Activated CD4-positive, alpha-beta T cell treated with anti-CD3 and anti-CD28 coated beads, Interleukin-2, amount 50 U/mL, for 1 hour (primary cell): ENCODE measurements at regions not wholly inside any gene's neighbourhood (a gene's known extent, or its start where the extent isn't known, plus 50 kb on each side); places are given as distances from the start of the nearest gene placed in this dataset.

Experiments
- DNase-seq: peaks from one replicate; pipeline ENCODE4 v3.0.0-alpha.2; 2020

DNA sequence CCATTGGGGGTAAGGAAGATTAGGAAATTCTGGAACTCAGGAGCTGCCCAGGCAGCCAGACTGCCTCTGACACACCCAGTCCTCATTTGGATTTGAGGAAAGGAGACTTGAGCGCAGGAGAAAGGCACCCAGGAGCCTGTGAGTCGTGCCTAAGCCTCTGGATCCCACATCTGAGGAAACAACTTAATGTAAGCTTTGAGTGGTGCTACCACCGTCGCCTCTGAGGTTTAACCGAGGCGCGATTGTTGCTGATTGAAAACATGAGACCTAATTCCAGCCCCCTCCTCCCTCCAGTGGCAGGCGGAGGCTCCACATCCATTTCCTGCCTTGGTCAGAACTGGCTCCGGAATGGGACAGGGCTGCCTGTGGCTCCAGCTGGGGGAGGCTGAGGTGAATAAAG is 176.7 kb upstream of the PKDCC start:
- DNase-seq: no peak

DNA sequence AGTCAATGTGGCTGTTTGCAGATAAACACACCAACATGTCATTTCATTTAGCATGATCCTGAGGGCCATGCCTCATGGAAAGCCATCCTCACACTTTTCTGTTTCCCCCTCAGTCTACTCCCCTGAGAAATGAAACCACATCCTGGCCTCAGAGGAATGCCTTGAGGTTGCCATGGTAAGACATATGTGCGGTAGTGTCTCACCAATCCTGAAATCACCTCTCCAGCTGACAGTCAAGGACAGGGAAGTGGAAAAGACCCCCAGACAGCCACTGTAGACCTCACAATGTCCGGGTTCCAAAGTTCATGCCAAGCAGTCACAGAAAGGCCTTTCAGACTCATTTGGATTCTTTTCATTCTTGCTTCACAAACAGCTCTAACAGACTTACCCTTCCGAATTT is 175.2 kb upstream of the PKDCC start:
- DNase-seq: no peak

DNA sequence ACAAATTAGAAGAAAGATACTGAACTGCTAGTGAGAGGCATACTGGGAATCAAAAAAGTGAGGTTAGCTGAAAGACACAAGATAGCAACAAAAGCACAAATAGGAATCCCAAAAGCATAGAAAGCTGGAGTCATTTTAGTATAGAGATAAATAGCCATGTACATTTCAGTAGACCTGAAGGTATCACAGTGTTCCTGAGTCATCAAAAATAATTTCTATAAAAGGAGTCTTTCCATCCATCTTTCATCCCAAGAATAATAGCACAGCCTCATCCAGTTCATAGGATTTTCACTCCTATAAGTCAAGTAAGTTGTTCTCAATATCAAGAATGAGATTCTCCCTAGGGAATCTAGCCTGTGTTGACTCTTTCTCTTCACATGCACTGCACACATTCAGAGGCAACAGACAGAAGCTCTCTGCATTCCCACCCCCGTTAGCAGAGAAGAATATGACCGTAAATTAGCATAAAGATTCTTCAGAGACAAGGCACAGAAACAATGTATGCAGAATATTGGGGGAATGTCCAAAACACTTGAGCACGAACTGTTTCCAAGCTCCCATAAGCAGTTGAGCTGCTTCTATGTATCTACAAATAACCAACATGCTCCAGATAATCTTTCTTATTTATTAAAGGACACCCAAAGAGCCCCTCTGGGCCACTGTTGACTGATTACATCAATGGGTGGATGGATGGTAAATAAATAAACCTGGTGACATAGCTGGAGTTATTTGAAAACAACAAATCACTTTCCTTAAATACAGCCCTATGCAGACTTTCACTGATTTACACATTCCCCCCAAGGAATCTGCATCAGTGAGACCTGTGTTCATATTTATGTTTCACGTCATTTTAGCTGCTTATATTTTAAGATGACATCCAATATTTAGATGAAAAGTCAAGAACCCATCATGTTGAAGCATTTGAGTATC is 174.5 kb upstream of the PKDCC start:
- DNase-seq: no peak

DNA sequence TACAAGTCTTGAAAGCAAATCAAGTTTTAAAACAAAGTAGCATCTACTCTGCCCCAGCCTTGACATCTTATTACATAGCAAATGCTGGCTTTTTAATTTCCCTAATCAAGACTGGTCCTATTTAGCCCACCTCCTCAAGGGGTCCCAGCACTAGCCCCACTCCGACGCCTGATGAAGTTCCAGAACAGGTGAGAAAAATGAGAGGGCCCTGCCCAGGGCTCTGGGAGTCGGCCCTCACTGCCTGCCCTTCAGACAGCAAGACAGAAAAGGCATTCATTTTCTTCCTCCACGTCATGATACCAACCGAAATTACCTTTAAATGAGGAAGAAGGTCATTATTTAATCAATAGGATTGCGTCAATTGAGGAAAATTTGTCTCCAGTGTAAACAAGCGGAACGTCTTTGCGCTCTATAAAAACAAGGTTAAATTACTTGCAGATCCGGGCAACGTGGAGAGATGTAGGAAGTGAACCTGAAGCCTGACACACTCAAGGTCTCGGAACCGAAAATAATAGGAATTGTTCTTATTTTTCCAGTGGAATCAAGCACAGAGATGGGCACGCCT is 170.6 kb upstream of the PKDCC start:
- DNase-seq: no peak

DNA sequence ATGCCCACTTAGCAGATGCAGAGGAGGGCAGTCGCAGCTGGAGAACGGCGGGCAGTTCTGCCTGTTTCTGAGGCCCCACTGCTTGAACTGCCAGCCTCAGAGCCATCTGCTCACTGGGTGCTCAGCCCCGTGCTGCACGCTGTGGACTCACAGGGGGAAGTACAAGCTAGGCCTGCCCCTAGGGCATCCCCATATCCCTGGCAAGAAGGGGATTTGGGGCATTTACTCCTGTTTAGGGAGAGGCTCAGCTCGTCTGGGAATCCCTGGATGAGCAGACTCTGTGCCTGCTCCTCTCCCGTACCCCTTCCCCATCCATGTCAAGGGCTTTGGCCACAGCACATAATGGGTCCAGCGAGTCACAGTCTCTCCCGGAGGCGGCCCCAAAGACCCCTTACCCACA is 169.8 kb upstream of the PKDCC start:
- DNase-seq: no peak

DNA sequence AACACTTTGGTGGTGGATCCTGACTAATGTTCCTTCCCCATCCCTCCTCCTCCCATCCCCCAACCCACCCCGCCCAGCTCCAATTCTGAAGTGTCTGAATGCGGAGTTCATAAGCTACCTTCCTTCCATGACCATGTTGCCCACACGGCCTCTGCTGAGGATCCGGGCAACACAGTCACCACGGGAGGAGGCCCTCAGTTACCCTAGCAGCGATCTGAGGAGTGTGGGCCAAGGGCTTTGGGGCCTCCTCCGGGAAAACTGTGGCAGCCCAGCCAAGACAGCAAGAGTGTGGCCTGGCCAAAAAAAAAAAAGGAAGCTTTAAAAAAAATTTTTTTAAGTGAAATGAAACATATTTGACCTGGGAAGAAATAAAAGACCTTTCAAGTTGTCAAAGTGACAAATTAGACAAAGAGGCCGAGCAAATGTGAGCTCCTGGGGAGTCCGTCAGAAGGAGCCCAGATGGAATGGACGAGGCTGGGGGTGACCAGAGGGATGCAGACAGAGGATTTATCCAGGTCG is 169.0 kb upstream of the PKDCC start:
- no peak for DNase-seq

DNA sequence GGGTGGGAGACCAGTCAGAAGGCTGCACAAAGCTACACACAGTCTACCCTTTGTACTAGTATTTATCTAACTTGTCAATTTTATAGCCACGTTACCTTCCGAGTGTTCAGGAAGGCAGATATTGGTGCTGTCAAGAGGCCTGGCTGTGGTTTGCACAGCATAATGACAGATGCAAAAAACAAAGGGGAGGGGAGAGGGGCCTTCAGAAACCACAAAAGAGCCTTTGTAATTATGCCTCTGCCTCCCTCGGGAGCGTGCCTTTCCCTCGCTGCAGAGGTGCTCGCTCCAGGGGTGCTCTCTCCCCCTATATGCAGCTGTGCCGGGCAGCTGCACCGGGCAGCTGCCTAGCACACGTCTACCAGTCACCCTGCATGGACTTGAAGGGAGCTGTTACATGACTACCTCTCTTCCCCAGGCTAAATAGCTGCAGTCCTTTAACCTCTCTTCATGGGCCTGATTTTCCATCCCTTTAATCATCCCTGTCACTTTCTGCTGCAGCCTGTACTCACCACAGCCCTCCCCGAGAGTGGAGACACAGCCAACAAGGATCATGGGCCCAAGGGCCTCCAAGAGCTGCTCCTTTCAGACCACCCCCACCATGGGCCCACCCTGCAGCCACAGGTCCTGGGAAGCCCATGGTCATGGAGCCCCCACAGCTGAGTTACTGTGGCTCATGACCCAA is 168.4 kb upstream of the PKDCC start:
- DNase-seq: no peak

DNA sequence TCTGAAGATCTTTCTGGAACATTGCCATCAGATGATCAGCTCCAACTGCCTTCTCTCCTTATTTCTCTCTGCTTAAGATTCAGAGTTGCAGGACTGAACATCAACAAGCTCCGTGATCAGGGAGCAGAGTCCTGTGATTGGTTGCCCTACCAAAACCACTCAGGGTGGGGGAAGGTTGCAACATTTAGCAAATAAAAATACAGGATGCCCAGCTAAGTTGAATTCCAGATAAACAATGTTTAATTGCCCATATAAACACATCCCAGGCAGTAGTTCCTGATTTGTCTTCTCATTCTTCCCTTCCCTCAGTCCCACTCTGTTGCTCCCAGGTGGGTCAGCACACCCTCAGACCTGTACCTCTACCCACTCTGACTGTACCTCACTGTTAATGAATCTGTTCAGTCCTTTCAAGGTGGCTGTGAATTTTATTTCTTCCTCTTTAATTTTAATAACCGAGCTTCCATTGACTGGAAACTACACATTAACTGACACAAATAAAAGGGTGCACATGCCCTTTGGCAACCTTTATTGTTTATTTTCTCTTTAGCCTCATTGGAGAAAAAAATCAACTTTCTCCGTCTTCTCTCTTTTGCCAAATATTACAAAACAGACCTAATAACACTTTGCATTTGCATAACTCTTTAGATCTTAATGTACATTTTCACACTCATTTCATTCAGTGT is 167.1 kb upstream of the PKDCC start:
- no peak for DNase-seq

DNA sequence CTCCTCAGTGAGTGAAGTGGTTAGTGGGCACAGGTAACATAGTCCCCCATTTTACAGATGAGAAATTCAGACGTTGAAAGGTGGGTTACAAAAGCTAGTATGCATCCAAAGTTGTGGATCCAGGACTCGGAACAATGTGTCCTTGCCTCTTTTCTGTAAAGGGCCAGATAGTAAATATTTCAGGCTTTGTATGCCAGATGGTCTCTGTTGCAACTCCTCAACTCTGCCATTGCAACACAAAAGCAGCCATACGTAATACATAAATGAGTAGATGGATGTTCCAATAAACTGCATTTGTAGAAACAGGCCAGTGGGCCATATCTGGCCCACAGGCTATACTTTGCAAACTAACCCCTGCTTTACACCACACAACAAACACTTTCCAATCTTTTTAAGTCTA is 166.6 kb upstream of the PKDCC start:
- no peak for DNase-seq

DNA sequence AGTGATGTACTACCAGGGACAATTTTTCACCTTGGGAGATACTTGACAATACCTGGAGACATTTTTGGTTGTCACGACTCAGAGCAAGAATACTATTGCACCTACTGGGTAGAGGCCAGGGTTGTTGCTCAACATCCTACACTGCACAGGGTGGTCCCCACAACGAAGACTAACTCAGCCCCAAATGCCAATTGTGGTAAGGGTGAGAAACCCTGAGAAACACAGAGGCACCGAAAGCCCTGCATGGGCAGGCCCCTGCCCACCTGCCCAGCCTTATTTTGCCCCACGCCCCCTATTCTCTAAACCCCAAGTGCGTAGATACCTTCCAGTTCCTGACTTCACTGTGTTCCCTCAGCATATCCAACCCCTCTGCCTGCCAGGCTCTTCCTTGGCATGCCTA is 163.1 kb upstream of the PKDCC start:
- DNase-seq: no peak

DNA sequence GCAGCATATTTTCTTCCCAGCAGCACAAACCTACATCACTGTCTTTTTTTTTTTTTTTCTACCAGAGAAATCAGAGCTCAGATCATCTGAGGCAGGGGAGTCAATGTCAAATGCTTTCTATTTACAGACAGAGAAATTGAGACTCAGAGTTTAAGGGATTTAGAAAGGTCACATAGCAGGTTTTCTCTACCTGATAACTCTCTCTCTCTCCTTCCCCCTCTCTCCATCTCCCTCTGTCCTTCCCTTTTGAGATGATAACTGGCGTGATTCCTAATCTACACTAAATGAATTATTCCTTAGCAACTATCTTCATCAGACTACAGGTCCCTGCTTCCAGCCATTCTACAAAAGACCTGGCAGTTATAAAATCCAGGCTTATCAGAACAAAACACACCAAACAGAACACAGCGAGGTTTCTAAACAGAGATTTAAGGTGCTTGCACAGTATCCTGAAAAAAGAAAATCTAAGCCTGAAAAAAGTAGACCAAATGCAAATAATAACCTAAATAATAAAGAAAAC is 161.6 kb upstream of the PKDCC start:
- DNase-seq: no peak

DNA sequence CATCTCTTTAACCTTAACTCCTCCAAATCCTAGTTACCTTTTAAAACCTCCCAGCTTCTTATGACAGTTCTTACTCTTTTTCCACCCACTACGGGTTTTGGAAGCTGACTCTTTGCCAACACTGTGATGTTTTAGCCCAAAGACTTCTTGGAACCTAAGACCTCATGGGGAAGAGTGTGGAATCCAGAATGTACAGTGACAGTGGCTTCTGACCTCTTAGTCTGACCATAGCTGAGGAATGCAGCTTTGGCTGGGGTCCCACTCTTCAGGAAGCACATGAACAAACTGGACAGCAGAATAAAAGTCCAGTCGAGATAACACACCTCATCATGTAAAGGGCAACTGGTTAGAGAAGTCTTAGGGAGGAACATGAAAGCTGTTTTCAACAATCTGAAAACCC is 161.1 kb upstream of the PKDCC start:
- DNase-seq: no peak

DNA sequence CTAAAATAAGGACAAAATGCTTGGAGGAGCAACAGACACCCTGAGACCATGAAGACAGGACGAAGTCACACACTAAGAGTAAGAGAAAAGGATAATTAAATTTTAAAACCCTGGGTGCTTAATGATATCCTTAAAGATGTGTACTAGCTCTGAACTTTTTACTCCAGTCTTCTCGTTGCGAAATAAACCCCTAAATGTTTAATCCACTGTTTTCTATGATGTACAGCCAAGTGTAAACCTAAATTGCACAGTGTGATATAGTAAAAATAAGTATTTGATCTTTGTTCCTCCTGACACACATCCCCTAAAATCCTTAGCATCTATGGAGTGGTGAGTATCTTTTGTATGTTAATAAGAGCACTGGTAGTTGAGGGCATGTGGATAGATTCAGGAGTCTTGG is 157.5 kb upstream of the PKDCC start:
- no peak for DNase-seq

DNA sequence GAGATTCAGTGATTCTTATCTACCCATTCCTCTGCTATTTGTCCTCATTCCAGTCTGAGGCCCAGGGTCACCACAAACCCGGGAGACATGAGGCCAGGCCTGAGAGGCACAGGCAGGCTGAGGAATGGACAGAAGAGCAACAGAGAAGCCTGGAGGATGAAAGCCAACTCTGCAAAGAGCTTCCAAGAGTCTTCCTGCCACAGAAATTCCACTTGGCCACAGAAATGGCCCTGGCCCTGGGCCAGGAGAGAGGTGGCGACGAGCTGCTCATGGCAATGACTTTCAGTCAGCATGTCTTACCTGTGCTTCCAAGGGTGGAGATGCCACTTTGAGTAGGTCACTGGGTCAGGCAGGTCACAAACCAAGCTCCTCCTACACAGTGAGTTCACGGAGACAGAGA is 155.3 kb upstream of the PKDCC start:
- DNase-seq: no peak

DNA sequence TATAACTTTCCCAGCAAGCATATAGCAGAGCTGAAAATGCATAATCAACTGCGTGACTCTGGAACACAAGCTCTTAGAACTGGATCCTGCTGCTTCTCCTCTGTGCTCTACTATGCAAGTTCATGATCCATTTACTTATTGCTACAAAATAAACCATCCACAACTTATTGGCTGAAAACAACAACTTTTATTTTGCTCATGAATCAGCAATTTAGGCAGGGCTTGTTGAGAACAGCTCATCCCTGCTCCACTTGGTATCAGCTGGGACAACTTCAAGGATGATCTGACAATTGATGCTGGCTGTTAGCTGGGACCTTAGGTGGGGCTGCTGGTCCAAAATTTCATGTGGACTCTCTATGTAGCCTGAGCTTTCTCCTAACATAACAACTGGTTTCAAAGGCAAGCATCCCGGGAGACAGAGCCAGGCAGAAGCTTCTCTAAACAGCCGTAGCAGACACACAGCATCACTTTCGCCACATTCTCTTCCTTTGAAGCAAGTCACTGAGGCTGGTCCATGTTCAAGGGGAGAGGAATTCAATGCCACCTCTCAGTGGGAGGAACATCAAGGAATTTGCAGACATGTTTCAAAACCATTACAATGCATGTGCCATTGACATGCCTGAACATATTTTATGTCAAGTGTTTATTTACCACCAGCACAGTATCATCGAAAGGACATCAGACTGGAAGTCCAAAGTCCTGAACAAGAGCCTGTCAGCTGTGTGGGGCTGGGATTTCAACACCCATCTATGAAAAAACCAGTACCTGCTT is 153.1 kb upstream of the PKDCC start:
- no peak for DNase-seq

DNA sequence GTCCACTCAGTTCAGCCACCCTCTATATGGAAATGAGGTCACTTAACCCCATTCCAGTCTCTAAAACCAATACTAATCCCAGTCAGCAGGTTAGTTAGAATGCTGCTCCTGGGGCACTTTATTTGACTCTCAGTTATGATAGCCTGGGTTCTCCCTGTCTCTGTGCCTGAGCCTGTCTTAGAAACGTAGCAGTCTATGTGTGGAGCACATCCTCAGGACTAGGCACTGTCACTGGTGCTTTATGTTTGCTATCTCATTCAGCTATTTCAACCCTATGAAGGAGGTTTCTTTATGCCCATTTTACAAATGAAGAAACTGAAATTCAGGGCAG is 152.5 kb upstream of the PKDCC start:
- DNase-seq: no peak

DNA sequence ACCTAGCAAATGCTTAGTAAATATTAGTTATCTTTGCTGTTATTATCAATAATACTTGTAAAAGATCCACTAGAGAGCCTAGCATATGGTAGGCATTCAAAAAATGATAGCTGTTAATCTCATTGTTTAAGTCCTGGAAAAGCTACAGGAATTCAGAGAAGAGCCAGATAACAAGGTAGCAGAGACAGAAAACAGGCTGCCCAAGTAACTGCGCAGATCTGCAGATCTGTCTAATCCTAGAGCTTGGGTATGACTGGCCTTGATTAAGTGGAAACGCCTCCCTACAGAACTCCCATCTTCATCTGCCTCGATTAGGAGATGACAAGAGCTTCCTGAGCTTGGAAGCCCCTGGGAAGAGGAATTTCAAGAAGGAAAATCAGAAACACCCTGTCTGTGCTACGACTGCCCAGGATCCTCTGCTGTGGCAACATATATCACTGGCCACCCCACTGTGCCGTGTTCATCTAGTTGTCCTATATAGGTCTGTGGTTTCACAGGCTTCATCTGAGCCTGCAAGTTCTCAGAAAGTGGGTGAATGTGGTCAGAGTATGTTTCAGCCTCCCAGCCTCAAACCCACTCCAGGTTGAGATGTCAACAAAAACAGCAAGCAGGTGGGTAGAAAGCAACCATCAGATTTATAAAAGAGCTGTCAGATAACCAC is 151.5 kb upstream of the PKDCC start:
- DNase-seq: peak; percentile 7

DNA sequence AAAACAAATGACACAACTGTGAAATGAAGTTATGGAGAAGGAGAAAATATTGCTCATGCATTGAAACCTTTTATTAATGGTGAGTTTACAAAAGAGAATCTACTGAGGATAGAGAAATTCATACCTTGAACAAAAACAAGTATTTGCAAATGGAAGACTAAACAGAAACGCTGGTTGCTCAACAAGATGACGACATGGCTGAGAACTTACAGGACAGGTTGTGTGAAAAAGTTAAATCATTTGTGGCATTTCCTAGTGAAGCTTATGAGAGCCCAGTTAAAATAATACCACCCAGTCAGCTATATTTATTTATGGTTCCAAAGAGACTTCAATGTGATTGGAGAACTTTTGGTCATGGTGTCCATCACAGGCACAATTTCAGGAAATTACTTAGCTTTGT is 148.6 kb upstream of the PKDCC start:
- no peak for DNase-seq

DNA sequence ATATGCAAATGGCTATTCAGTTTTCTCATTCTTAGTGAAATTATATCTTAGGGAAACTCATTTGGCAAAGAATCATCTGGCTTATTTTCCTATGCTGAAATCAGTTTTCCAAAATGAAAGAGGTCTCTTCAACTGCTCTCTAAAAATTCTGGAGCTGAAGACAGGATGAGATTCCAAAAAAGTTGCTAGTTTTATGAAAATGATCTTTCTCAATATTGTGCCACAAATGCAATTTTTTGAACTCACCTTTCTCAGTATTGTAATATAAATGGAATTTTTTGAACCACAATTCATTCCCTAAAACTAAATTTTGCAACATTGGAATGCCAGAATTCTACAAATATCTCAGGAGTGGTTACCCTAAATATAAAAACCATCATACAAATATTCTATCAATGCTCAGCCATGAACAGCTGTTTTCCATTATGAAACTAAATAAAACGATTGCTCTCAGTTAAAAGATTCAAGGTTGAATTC is 147.7 kb upstream of the PKDCC start:
- no peak for DNase-seq

DNA sequence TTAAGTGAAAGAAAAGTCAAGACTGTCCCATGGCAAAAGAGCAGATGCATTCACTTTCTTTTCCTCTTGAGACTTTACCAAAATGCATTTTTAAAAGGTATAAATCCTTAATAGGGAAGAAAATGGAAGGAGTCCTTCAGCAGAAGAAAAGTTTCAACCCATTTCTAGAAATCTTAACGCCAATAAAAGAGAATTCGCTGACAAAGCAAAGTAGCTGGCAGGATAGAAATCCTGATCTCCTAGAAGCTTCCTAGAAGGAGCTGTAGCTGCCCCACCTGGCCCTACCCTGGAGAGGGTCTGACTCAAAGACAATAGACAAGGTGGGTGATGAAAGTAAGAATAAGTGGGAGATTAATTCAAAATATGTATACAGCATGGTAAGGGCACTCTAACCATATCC is 144.9 kb upstream of the PKDCC start:
- no peak for DNase-seq

DNA sequence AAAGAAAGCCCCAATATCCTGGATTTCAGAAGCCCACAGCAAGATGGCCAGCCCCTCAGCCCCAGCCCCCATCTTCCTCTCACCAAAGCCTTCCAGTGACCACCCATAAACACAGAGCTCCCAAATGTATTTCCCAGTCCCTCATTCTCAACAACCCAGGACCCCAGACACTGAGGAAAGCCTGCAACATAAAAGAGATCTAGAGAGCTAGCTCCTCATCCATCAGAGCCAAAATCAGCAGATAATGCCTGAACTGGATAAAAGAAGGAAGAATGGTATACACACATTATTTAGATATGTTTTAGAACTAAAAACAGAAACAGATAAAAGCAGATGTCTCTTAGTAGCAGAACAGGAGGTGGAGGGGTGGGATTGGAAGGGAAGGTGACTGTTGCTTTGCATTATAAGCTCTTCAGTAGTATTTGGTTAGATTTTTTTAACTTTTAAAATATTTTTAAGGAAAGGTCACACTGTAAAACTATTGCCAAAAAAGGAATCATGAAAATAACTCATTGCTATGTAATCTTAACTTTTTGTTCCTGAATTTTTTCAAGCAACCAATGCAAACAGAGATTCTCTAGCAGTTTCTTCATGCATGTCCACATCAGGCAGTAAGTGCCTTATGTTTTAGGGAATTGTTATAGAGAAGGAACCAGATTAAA is 144.2 kb upstream of the PKDCC start:
- DNase-seq: no peak
